Skeletal muscle tissue (tissue), 3 donors: ENCODE measurements at regions not wholly inside any gene's neighbourhood (a gene's known extent, or its start where the extent isn't known, plus 50 kb on each side); places are given as distances from the start of the nearest gene placed in this dataset.

Experiments
- H3K27ac ChIP-seq: one replicate; pipeline ENCODE4 v1.7.0; 2013; ENCODE audit warnings: mild to moderate bottlenecking, low read depth, low read length, inconsistent platforms
- H3K27me3 ChIP-seq, 3 donors: one replicate each; pipeline ENCODE4 v1.7.0; 2013; ENCODE audit warnings: low read length in 3 of 3; ENCODE audit not compliant: control insufficient read depth in 3 of 3, insufficient read depth in 3 of 3
- H3K36me3 ChIP-seq, 3 donors: one replicate each; pipeline ENCODE4 v1.7.0; 2013; ENCODE audit warnings: low read length in 3 of 3; ENCODE audit not compliant: control insufficient read depth in 3 of 3, insufficient read depth in 3 of 3
- H3K4me1 ChIP-seq, 3 donors: one replicate each; pipeline ENCODE4 v1.7.0; 2013; ENCODE audit warnings: low read length in 3 of 3, mild to moderate bottlenecking in 3 of 3; ENCODE audit not compliant: control insufficient read depth in 3 of 3, insufficient read depth in 3 of 3
- H3K4me3 ChIP-seq, 3 donors: one replicate each; pipeline ENCODE4 v1.7.0; 2013; ENCODE audit warnings: low read length in 3 of 3
- H3K9ac ChIP-seq, 3 donors: one replicate each; pipeline ENCODE4 v1.7.0; 2013; ENCODE audit warnings: low read length in 3 of 3, mild to moderate bottlenecking in 3 of 3, moderate library complexity in 2 of 3, low read depth in 1 of 3
- H3K9me3 ChIP-seq, 3 donors: one replicate each; pipeline ENCODE4 v1.7.0; 2013; ENCODE audit warnings: low read length in 3 of 3; ENCODE audit not compliant: control insufficient read depth in 3 of 3
- donor health status: Osteomylitis.

GRCh38 chr10:109207361-109207760 lies 716.0 kb downstream of the XPNPEP1 start:
- no peaks in the 10 kb centered on the region for H3K4me1 ChIP-seq
- H3K4me3 ChIP-seq: no peak overlapping the region
- H3K9me3 ChIP-seq: no peaks in the 10 kb centered on the region
- no peak overlapping the region for H3K27ac ChIP-seq
- no peaks in the 10 kb centered on the region for H3K36me3 ChIP-seq
- no peak overlapping the region for H3K9ac ChIP-seq
- H3K27me3 ChIP-seq: no peaks in the 10 kb centered on the region

GRCh38 chr10:109205929-109206585 lies 717.3 kb downstream of the XPNPEP1 start:
- Histone ChIP-seq H3K36me3 (no peaks in the 10 kb centered on the region), H3K9ac (no peak overlapping the region), H3K27me3 (no peaks in the 10 kb centered on the region), H3K4me1 (no peaks in the 10 kb centered on the region), H3K4me3 (no peak overlapping the region), H3K9me3 (no peaks in the 10 kb centered on the region), H3K27ac (no peak overlapping the region)

- Histone ChIP-seq H3K27me3 (no peaks in the 10 kb centered on the region), H3K27ac (no peak overlapping the region), H3K9ac (no peak overlapping the region), H3K4me3 (no peak overlapping the region), H3K36me3 (no peaks in the 10 kb centered on the region), H3K9me3 (no peaks in the 10 kb centered on the region), H3K4me1 (no peaks in the 10 kb centered on the region)
Observed at GRCh38 chr10:109203646-109204353, 719.5 kb downstream of the XPNPEP1 start.

GRCh38 chr10:109202111-109202510 lies 721.2 kb downstream of the XPNPEP1 start:
- Histone ChIP-seq H3K27me3 (no peaks in the 10 kb centered on the region), H3K4me1 (no peaks in the 10 kb centered on the region), H3K9ac (no peak overlapping the region), H3K27ac (no peak overlapping the region), H3K9me3 (no peaks in the 10 kb centered on the region), H3K36me3 (no peaks in the 10 kb centered on the region), H3K4me3 (no peak overlapping the region)

- Histone ChIP-seq H3K27me3 (no peaks in the 10 kb centered on the region), H3K27ac (no peak overlapping the region), H3K4me3 (no peak overlapping the region), H3K9me3 (no peaks in the 10 kb centered on the region), H3K9ac (no peak overlapping the region), H3K36me3 (no peaks in the 10 kb centered on the region), H3K4me1 (no peaks in the 10 kb centered on the region)
Observed at GRCh38 chr10:109200646-109201045, 722.7 kb downstream of the XPNPEP1 start.

- H3K27ac ChIP-seq: no peak overlapping the region
- no peaks in the 10 kb centered on the region for H3K27me3 ChIP-seq
- no peaks in the 10 kb centered on the region for H3K4me1 ChIP-seq
- H3K9me3 ChIP-seq: peaks cover 2 to 6% (median 5%) of the 10 kb centered on the region in 3 donors
- no peaks in the 10 kb centered on the region for H3K36me3 ChIP-seq
- no peak overlapping the region for H3K9ac ChIP-seq
- no peak overlapping the region for H3K4me3 ChIP-seq
Observed at GRCh38 chr10:109191823-109192222, 731.5 kb downstream of the XPNPEP1 start.

- peaks cover 2 to 6% (median 5%) of the 10 kb centered on the region in 3 donors for H3K9me3 ChIP-seq
Observed at GRCh38 chr10:109191341-109191740, 732.0 kb downstream of the XPNPEP1 start.

GRCh38 chr10:109187677-109188076 lies 735.6 kb downstream of the XPNPEP1 start:
- Histone ChIP-seq H3K36me3 (no peaks in the 10 kb centered on the region), H3K4me3 (no peak overlapping the region), H3K9me3 (peaks cover 2 to 6% (median 5%) of the 10 kb centered on the region in 3 donors), H3K27me3 (no peaks in the 10 kb centered on the region), H3K4me1 (no peaks in the 10 kb centered on the region), H3K9ac (no peak overlapping the region), H3K27ac (no peak overlapping the region)

More at GRCh38 chr10:109191341-109191740, 732.0 kb downstream of the XPNPEP1 start:
- no peak overlapping the region for H3K4me3 ChIP-seq
- H3K27me3 ChIP-seq: no peaks in the 10 kb centered on the region
- no peak overlapping the region for H3K27ac ChIP-seq
- H3K36me3 ChIP-seq: no peaks in the 10 kb centered on the region
- H3K4me1 ChIP-seq: no peaks in the 10 kb centered on the region
- H3K9ac ChIP-seq: no peak overlapping the region

- H3K4me1 ChIP-seq: no peaks in the 10 kb centered on the region
- H3K9me3 ChIP-seq: peaks cover 2 to 6% (median 5%) of the 10 kb centered on the region in 3 donors
- H3K4me3 ChIP-seq: no peak overlapping the region
- no peaks in the 10 kb centered on the region for H3K27me3 ChIP-seq
- no peak overlapping the region for H3K27ac ChIP-seq
- no peak overlapping the region for H3K9ac ChIP-seq
- H3K36me3 ChIP-seq: no peaks in the 10 kb centered on the region
Observed at GRCh38 chr10:109183366-109183765, 739.9 kb downstream of the XPNPEP1 start.

- H3K4me3 ChIP-seq: no peak overlapping the region
- H3K27me3 ChIP-seq: no peaks in the 10 kb centered on the region
- no peak overlapping the region for H3K9ac ChIP-seq
- no peak overlapping the region for H3K27ac ChIP-seq
- no peaks in the 10 kb centered on the region for H3K36me3 ChIP-seq
- no peaks in the 10 kb centered on the region for H3K4me1 ChIP-seq
- H3K9me3 ChIP-seq: no peaks in the 10 kb centered on the region
Observed at GRCh38 chr10:109178591-109178990, 744.7 kb downstream of the XPNPEP1 start.
